ENCODE measurements at regions not wholly inside any gene's neighbourhood (a gene's known extent, or its start where the extent isn't known, plus 50 kb on each side); places are given as distances from the start of the nearest gene placed in this dataset.

GRCh38 chr10:4296161-4296560, 511.2 kb upstream of the KLF6 start:
- H3K4me3 ChIP-seq: no peak overlapping the region
- no peak overlapping the region for H3K27ac ChIP-seq
- H3K36me3 ChIP-seq: no peaks in the 10 kb centered on the region
- TF ChIP-seq CTCF (IDR thresholded peaks at IDR 0.05): no peak
- ATAC-seq (ENCODE audit: insufficient number of reproducible peaks, low FRiP score, low read depth): no peak
- DNase-seq (ENCODE audit: low spot score): no peak
- H3K4me1 ChIP-seq (ENCODE audit: control insufficient read depth in 1 of 2, low read depth in 2 of 2): peaks cover 0 to 4% of the 10 kb centered on the region in 2 donors
- no peaks in the 10 kb centered on the region for H3K27me3 ChIP-seq (replicated peaks; ENCODE audit: insufficient read depth)
- H3K9me3 ChIP-seq: no peaks in the 10 kb centered on the region

DNA sequence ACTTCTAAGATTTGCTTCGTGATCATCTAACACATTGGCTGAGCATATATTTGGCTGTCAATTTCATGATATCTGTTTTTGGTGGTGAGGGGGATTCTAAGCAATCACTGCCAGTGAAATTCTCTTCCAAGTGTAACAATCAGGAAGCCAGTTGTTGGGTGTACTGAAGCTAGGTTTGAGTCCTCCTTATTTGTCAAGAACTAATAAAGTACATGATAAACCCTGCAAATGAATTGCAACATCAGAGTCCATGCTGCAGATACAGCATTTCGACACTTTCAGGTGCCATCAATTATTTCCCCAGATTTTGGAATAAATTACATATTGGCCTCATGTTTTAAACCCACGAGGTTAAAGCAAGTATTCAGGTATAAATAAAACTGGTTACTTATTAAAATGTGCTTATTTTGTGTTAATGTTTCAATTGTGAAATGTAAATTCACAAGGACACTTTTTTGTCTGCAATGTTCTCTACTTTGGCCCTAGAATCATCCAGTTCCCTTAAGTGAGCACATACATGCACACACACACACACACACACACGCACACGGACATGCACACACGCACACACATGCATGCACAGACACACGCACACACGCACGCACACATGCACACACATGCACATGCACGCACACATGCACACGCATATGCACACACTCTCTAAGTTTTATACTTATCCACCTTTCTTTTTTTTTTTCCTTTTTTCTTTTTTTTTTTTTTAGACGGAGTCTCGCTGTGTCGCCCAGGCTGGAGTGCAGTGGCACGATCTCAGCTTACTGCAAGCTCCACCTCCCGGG, 510.2 kb upstream of the KLF6 start:
- no peak for ATAC-seq (ENCODE audit: insufficient number of reproducible peaks, low FRiP score, low read depth)

DNA sequence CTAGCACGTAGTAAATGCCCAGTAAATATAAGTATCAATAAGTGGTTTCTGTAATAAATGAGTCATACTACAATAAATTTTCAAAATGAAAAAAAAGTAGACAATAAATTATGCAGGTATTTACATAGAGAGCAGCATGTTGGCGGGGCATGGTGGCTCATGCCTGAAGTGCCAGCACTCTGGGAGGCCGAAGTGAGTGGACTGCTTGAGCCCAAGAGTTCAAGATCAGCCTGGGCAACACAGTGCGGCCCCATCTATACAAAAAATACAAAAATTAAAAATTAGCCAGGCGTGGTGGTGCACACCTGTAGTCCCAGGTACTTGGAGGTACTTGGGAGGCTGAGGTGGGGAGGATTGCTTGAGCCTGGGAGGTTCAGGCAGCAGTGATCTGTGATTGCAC, 509.3 kb upstream of the KLF6 start:
- no peak for DNase-seq (ENCODE audit: low spot score)
- H3K36me3 ChIP-seq: no peaks in the 10 kb centered on the region
- peaks cover 0 to 4% of the 10 kb centered on the region in 2 donors for H3K4me1 ChIP-seq (ENCODE audit: control insufficient read depth in 1 of 2, low read depth in 2 of 2)
- no peak overlapping the region for H3K27ac ChIP-seq
- TF ChIP-seq CTCF (IDR thresholded peaks at IDR 0.05): no peak
- H3K9me3 ChIP-seq: no peaks in the 10 kb centered on the region
- no peaks in the 10 kb centered on the region for H3K27me3 ChIP-seq (replicated peaks; ENCODE audit: insufficient read depth)
- no peak overlapping the region for H3K4me3 ChIP-seq
- ATAC-seq (ENCODE audit: insufficient number of reproducible peaks, low FRiP score, low read depth): no peak

More for the DNA sequence above, 510.2 kb upstream of the KLF6 start:
- no peak overlapping the region for H3K4me3 ChIP-seq
- DNase-seq (ENCODE audit: low spot score): no peak
- no peaks in the 10 kb centered on the region for H3K36me3 ChIP-seq
- no peaks in the 10 kb centered on the region for H3K27me3 ChIP-seq (replicated peaks; ENCODE audit: insufficient read depth)
- H3K9me3 ChIP-seq: no peaks in the 10 kb centered on the region
- no peak for TF ChIP-seq CTCF (IDR thresholded peaks at IDR 0.05)
- no peak overlapping the region for H3K27ac ChIP-seq
- H3K4me1 ChIP-seq (ENCODE audit: control insufficient read depth in 1 of 2, low read depth in 2 of 2): peaks cover 0 to 4% of the 10 kb centered on the region in 2 donors

DNA sequence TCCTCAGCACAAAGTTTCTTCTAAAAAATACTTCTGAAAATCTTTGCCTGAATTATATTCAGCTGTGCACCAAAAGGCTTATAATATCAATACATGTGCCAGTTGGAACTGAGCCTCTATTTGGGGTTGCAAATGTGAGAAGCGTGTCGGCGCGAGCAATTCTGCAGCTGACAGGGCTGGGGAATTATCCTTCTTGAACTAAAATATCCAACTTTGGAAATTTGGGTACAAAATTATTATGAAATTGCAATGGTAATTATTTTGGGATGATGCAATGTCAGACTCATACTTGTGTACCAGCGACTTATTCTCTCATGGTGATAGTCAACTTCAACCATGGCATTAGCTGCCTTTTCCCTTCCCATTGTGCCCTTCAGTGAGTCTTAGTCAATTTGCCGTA, 507.0 kb upstream of the KLF6 start:
- no peak for TF ChIP-seq CTCF (IDR thresholded peaks at IDR 0.05)
- Histone ChIP-seq H3K4me3 (no peak overlapping the region), H3K27ac (peak overlapping the region in 1 of 2 donors; percentile 16), H3K36me3 (no peaks in the 10 kb centered on the region), H3K4me1 (ENCODE audit: control insufficient read depth in 1 of 2, low read depth in 2 of 2) (peaks cover 0 to 4% of the 10 kb centered on the region in 2 donors), H3K27me3 (replicated peaks; ENCODE audit: insufficient read depth) (no peaks in the 10 kb centered on the region), H3K9me3 (no peaks in the 10 kb centered on the region)
- ATAC-seq (ENCODE audit: insufficient number of reproducible peaks, low FRiP score, low read depth) (no peak), DNase-seq (ENCODE audit: low spot score) (no peak)

GRCh38 chr10:4285121-4285520, 500.1 kb upstream of the KLF6 start:
- Histone ChIP-seq H3K9me3 (no peaks in the 10 kb centered on the region), H3K27ac (peak overlapping the region; percentile 90 to 92), H3K4me1 (ENCODE audit: control insufficient read depth in 1 of 2, low read depth in 2 of 2) (peaks cover 30 to 51% of the 10 kb centered on the region in 2 donors), H3K36me3 (no peaks in the 10 kb centered on the region), H3K4me3 (no peak overlapping the region), H3K27me3 (replicated peaks; ENCODE audit: insufficient read depth) (no peaks in the 10 kb centered on the region)
- no peak for TF ChIP-seq CTCF (IDR thresholded peaks at IDR 0.05)
- ATAC-seq (ENCODE audit: insufficient number of reproducible peaks, low FRiP score, low read depth) (no peak), DNase-seq (ENCODE audit: low spot score) (no peak)
